ENCODE measurements at regions not wholly inside any gene's neighbourhood (a gene's known extent, or its start where the extent isn't known, plus 50 kb on each side); places are given as distances from the start of the nearest gene placed in this dataset.

GRCh38 chr5:98982880-98983279 lies 54.1 kb upstream of the CHD1 start:
- no peak for ATAC-seq

More at GRCh38 chr5:98982880-98983279, 54.1 kb upstream of the CHD1 start:
- H3K36me3 ChIP-seq (ENCODE audit: insufficient read depth in 1 of 2, low read depth in 1 of 2), result no peaks in the 10 kb centered on the region
- H3K9me3 ChIP-seq, result no peaks in the 10 kb centered on the region
- no peak overlapping the region for H3K27ac ChIP-seq
- H3K27me3 ChIP-seq (ENCODE audit: insufficient read depth in 3 of 3, low read length in 2 of 3), result no peaks in the 10 kb centered on the region
- TF ChIP-seq, protein P1, sequence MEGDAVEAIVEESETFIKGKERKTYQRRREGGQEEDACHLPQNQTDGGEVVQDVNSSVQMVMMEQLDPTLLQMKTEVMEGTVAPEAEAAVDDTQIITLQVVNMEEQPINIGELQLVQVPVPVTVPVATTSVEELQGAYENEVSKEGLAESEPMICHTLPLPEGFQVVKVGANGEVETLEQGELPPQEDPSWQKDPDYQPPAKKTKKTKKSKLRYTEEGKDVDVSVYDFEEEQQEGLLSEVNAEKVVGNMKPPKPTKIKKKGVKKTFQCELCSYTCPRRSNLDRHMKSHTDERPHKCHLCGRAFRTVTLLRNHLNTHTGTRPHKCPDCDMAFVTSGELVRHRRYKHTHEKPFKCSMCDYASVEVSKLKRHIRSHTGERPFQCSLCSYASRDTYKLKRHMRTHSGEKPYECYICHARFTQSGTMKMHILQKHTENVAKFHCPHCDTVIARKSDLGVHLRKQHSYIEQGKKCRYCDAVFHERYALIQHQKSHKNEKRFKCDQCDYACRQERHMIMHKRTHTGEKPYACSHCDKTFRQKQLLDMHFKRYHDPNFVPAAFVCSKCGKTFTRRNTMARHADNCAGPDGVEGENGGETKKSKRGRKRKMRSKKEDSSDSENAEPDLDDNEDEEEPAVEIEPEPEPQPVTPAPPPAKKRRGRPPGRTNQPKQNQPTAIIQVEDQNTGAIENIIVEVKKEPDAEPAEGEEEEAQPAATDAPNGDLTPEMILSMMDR (IDR thresholded peaks at IDR 0.05), result no peak
- intact Hi-C loops (cut with DNase I), result no loop called here
- DNase-seq, result no peak
- WGBS, 3 donors, result 87 to 92% (median 92%) methylated on average over 3 of the region's 3 CpGs
- H3K4me1 ChIP-seq, result no peaks in the 10 kb centered on the region
- no peak overlapping the region for H3K4me3 ChIP-seq
